Lung (tissue), 11 donors: ENCODE measurements at regions not wholly inside any gene's neighbourhood (a gene's known extent, or its start where the extent isn't known, plus 50 kb on each side); places are given as distances from the start of the nearest gene placed in this dataset.

Experiments
- ATAC-seq: fragments of 200-7000 bp; cut with Tn5 transposase; one replicate; pipeline ENCODE4 v1.9.1; 2020; ENCODE audit warnings: moderate number of reproducible peaks; ENCODE audit not compliant: insufficient read depth, low FRiP score
- DNase-seq, 3 donors: peaks; one replicate each; pipeline ENCODE4 v3.0.0-alpha.2; 2013 to 2017
- H3K27ac ChIP-seq, 2 donors: one replicate each; pipeline ENCODE4 v1.5.1; 2013; ENCODE audit warnings: mild to moderate bottlenecking in 2 of 2, moderate library complexity in 2 of 2, control low read depth in 1 of 2, inconsistent platforms in 1 of 2, low read depth in 1 of 2, low read length in 1 of 2
- H3K27me3 ChIP-seq, 3 donors: one replicate each; pipeline ENCODE4 v1.5.1; 2013; ENCODE audit warnings: low read length in 2 of 3; ENCODE audit not compliant: control insufficient read depth in 3 of 3, insufficient read depth in 3 of 3
- H3K36me3 ChIP-seq, 4 donors: one replicate each; pipeline ENCODE4 v1.5.1; 2013; ENCODE audit warnings: low read length in 4 of 4, mild to moderate bottlenecking in 1 of 4, moderate library complexity in 1 of 4; ENCODE audit not compliant: control insufficient read depth in 4 of 4, insufficient read depth in 4 of 4
- H3K4me1 ChIP-seq, 5 donors: one replicate each; pipeline ENCODE4 v1.5.1; 2013; ENCODE audit warnings: low read length in 5 of 5, mild to moderate bottlenecking in 2 of 5, moderate library complexity in 1 of 5; ENCODE audit not compliant: control insufficient read depth in 5 of 5, insufficient read depth in 5 of 5
- H3K4me3 ChIP-seq: one replicate; pipeline ENCODE4 v1.5.1; 2013; ENCODE audit warnings: mild to moderate bottlenecking, control low read depth, moderate library complexity
- H3K9ac ChIP-seq, 2 donors: one replicate each; pipeline ENCODE4 v1.5.1; 2013; ENCODE audit warnings: low read length in 2 of 2, control low read depth in 1 of 2; ENCODE audit not compliant: insufficient read depth in 1 of 2
- H3K9me3 ChIP-seq, 4 donors: one replicate each; pipeline ENCODE4 v1.5.1; 2013; ENCODE audit warnings: low read length in 3 of 4, mild to moderate bottlenecking in 1 of 4, moderate library complexity in 1 of 4; ENCODE audit not compliant: control insufficient read depth in 4 of 4, insufficient read depth in 3 of 4
- WGBS, 2 donors: extraction: QIAGEN DNeasy Blood & Tissue Kit; methylation state at CpG; one replicate each; pipeline ENCODE4 v1.1.7; 2013; 5-methylcytosine and 5-hydroxymethylcytosine counted together
- TF ChIP-seq, protein P1 (sequence below): IDR thresholded peaks from 2 replicates; pipeline ENCODE4 v1.5.1; 2012; ENCODE audit warnings: mild to moderate bottlenecking; ENCODE audit errors: control extremely low read depth, extremely low read depth
- donor health status: control.
- donor health status: control.
- donor health status: Bipolar disorder and iron deficiency.
- donor health status: healthy.
- donor health status: DM: yes; HTN: yes; CAD: no.

DNA sequence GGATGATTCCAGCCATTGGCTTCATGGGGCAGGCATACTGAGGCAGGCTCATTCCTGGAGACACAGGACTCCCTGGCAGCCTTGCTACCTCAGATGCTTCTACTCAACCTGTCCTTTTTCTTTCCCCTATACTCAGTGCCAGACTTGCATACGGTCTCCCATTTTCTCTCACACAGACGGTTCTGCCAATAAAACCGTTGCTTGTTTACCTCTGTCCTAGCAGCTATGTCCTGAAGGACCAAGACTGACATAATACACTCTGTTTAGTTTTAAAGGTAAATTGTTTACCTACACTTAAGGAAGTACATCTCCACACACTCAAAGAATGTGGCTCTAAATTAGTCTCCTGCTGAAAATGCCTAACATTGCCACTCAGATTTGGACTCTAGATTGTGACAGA is 151.0 kb upstream of the RFX3 start:
- H3K9ac ChIP-seq = no peak overlapping the region
- 44 to 65% methylated on average over 3 of the region's 3 CpGs for WGBS, 2 donors
- H3K4me3 ChIP-seq = no peak overlapping the region
- no peak overlapping the region for H3K27ac ChIP-seq
- H3K36me3 ChIP-seq = no peaks in the 10 kb centered on the region
- DNase-seq (no peak), ATAC-seq (no peak)
- TF ChIP-seq, protein P1, sequence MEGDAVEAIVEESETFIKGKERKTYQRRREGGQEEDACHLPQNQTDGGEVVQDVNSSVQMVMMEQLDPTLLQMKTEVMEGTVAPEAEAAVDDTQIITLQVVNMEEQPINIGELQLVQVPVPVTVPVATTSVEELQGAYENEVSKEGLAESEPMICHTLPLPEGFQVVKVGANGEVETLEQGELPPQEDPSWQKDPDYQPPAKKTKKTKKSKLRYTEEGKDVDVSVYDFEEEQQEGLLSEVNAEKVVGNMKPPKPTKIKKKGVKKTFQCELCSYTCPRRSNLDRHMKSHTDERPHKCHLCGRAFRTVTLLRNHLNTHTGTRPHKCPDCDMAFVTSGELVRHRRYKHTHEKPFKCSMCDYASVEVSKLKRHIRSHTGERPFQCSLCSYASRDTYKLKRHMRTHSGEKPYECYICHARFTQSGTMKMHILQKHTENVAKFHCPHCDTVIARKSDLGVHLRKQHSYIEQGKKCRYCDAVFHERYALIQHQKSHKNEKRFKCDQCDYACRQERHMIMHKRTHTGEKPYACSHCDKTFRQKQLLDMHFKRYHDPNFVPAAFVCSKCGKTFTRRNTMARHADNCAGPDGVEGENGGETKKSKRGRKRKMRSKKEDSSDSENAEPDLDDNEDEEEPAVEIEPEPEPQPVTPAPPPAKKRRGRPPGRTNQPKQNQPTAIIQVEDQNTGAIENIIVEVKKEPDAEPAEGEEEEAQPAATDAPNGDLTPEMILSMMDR = no peak
- peaks cover 0 to 3% (median 0%) of the 10 kb centered on the region in 5 donors for H3K4me1 ChIP-seq
- no peaks in the 10 kb centered on the region for H3K9me3 ChIP-seq
- H3K27me3 ChIP-seq = no peaks in the 10 kb centered on the region

DNA sequence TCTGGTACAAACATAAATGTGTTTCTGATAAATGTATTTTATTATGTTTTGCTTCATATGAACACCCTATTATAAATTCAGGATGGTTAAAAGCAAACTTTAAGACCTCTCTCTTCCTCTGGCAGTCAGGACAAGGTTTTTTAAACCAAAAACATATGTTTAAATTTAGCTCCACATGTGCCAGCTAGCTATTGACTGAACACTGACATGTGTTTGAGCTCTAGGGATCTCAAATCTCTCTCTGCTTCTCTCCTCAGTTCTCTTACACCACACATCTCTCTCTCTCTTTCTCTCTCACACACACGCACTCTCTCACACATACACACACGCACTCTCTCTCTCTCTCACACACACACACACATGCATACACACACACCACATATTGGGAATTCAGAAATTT is 150.1 kb upstream of the RFX3 start:
- 74 to 86% methylated on average over 2 of the region's 2 CpGs for WGBS, 2 donors
- no peaks in the 10 kb centered on the region for H3K36me3 ChIP-seq
- DNase-seq (no peak), ATAC-seq (no peak)
- TF ChIP-seq, protein P1 = no peak
- no peak overlapping the region for H3K27ac ChIP-seq
- no peak overlapping the region for H3K9ac ChIP-seq
- peaks cover 0 to 3% (median 0%) of the 10 kb centered on the region in 5 donors for H3K4me1 ChIP-seq
- H3K27me3 ChIP-seq = no peaks in the 10 kb centered on the region
- no peaks in the 10 kb centered on the region for H3K9me3 ChIP-seq
- H3K4me3 ChIP-seq = no peak overlapping the region

DNA sequence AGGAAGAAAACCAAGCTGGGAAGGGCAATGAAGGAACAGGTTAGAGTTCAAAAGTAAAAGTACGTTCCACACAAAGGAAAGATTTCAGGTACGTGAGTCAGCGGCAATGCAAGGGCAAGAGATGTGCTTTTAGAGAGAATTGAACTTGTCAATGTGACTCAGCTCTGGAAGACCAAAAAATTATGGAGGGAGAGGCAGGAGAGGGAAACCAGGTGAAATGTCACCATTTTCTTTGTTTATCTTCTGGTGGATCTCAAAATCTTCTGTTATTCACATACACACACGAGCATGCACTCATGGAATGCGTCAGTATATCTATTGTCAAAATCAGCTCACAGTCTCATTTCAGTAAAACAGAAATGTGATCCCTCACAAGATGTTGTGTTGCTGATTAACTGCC is 148.8 kb upstream of the RFX3 start:
- Histone ChIP-seq H3K27ac (no peak overlapping the region), H3K9ac (no peak overlapping the region), H3K4me3 (no peak overlapping the region), H3K36me3 (no peaks in the 10 kb centered on the region), H3K4me1 (peaks cover 0 to 3% (median 0%) of the 10 kb centered on the region in 5 donors), H3K27me3 (no peaks in the 10 kb centered on the region), H3K9me3 (no peaks in the 10 kb centered on the region)
- no peak for DNase-seq
- ATAC-seq = no peak
- TF ChIP-seq, protein P1 = no peak
- 92 to 95% methylated on average over 5 of the region's 5 CpGs for WGBS, 2 donors

DNA sequence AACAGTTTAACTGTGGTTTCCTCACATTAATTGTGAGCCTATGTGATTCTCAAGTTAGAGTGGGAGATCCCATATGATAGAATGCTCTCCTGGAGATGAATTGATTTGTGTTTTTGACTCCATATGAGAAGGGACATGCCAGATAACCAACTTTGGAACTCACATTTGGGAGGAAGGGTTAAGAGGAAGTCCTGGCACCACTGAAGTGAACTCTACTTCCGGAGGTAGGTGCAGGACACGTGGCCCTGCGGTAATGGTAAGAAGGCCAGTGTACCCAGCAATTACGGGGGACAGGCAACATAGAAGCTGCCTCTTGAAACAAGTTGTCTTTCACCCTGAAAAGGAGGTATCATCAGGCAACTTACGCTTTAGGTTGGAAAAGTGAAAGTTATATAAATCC is 146.6 kb upstream of the RFX3 start:
- DNase-seq = no peak
- 84 to 88% methylated on average over 5 of the region's 5 CpGs for WGBS, 2 donors

More for the DNA sequence above, 146.6 kb upstream of the RFX3 start:
- Histone ChIP-seq H3K9ac (no peak overlapping the region), H3K4me3 (no peak overlapping the region), H3K4me1 (peaks cover 0 to 3% (median 0%) of the 10 kb centered on the region in 5 donors), H3K9me3 (no peaks in the 10 kb centered on the region), H3K27ac (no peak overlapping the region), H3K27me3 (no peaks in the 10 kb centered on the region), H3K36me3 (no peaks in the 10 kb centered on the region)
- TF ChIP-seq, protein P1 = no peak
- no peak for ATAC-seq
